ENCODE measurements at regions not wholly inside any gene's neighbourhood (a gene's known extent, or its start where the extent isn't known, plus 50 kb on each side); places are given as distances from the start of the nearest gene placed in this dataset.

- H3K36me3 Mint-ChIP-seq (ENCODE audit: unreplicated experiment), result no peaks in the 10 kb centered on the region
- DNase-seq (ENCODE audit: extremely low spot score, unreplicated experiment), result no peak
- peaks cover 39% of the 10 kb centered on the region for H3K4me1 Mint-ChIP-seq (ENCODE audit: unreplicated experiment)
- TF ChIP-seq, protein P1, sequence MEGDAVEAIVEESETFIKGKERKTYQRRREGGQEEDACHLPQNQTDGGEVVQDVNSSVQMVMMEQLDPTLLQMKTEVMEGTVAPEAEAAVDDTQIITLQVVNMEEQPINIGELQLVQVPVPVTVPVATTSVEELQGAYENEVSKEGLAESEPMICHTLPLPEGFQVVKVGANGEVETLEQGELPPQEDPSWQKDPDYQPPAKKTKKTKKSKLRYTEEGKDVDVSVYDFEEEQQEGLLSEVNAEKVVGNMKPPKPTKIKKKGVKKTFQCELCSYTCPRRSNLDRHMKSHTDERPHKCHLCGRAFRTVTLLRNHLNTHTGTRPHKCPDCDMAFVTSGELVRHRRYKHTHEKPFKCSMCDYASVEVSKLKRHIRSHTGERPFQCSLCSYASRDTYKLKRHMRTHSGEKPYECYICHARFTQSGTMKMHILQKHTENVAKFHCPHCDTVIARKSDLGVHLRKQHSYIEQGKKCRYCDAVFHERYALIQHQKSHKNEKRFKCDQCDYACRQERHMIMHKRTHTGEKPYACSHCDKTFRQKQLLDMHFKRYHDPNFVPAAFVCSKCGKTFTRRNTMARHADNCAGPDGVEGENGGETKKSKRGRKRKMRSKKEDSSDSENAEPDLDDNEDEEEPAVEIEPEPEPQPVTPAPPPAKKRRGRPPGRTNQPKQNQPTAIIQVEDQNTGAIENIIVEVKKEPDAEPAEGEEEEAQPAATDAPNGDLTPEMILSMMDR (IDR thresholded peaks at IDR 0.05), result no peak
- no peak overlapping the region for H3K27ac Mint-ChIP-seq (ENCODE audit: unreplicated experiment)
- no peak overlapping the region for H3K4me3 Mint-ChIP-seq (ENCODE audit: unreplicated experiment)
- no peaks in the 10 kb centered on the region for H3K9me3 Mint-ChIP-seq (ENCODE audit: unreplicated experiment)
- no peaks in the 10 kb centered on the region for H3K27me3 Mint-ChIP-seq (ENCODE audit: unreplicated experiment)
These were observed 421.0 kb downstream of the DYNC2H1 start for GRCh38 chr11:103530257-103530656.

- no peaks in the 10 kb centered on the region for H3K9me3 Mint-ChIP-seq (ENCODE audit: unreplicated experiment)
- TF ChIP-seq, protein P1 (IDR thresholded peaks at IDR 0.05), result no peak
- no peak overlapping the region for H3K27ac Mint-ChIP-seq (ENCODE audit: unreplicated experiment)
- H3K36me3 Mint-ChIP-seq (ENCODE audit: unreplicated experiment), result no peaks in the 10 kb centered on the region
- H3K27me3 Mint-ChIP-seq (ENCODE audit: unreplicated experiment), result no peaks in the 10 kb centered on the region
- DNase-seq (ENCODE audit: extremely low spot score, unreplicated experiment), result no peak
- no peak overlapping the region for H3K4me3 Mint-ChIP-seq (ENCODE audit: unreplicated experiment)
- H3K4me1 Mint-ChIP-seq (ENCODE audit: unreplicated experiment), result peaks cover 38% of the 10 kb centered on the region
These were observed 423.0 kb downstream of the DYNC2H1 start for GRCh38 chr11:103532133-103532788.

GRCh38 chr11:103534191-103534590 is 425.0 kb downstream of the DYNC2H1 start:
- TF ChIP-seq, protein P1 (IDR thresholded peaks at IDR 0.05), result no peak
- no peak overlapping the region for H3K27ac Mint-ChIP-seq (ENCODE audit: unreplicated experiment)
- H3K4me1 Mint-ChIP-seq (ENCODE audit: unreplicated experiment), result peaks cover 31% of the 10 kb centered on the region
- no peaks in the 10 kb centered on the region for H3K36me3 Mint-ChIP-seq (ENCODE audit: unreplicated experiment)
- DNase-seq (ENCODE audit: extremely low spot score, unreplicated experiment), result no peak
- H3K9me3 Mint-ChIP-seq (ENCODE audit: unreplicated experiment), result no peaks in the 10 kb centered on the region
- H3K27me3 Mint-ChIP-seq (ENCODE audit: unreplicated experiment), result no peaks in the 10 kb centered on the region
- H3K4me3 Mint-ChIP-seq (ENCODE audit: unreplicated experiment), result no peak overlapping the region

DNA sequence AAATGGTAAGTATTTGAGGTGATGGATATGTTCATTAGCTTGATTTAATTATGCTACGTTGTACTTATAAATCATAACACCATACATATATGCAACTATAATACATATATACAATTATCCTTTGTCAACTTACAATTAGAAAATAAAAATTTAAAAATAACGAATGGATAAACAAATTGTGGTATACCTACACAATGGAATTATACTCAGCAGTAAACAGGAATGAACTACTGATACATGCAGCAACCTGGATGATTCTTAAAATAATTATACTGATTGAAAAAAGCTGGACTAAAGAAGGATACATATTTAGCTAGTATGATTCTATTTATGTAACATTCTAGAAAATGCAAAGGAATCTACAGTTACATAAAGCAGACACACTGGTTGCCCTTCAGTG is 425.7 kb downstream of the DYNC2H1 start:
- DNase-seq (ENCODE audit: extremely low spot score, unreplicated experiment), result no peak
- no peak overlapping the region for H3K4me3 Mint-ChIP-seq (ENCODE audit: unreplicated experiment)
- no peaks in the 10 kb centered on the region for H3K27me3 Mint-ChIP-seq (ENCODE audit: unreplicated experiment)
- TF ChIP-seq, protein P1 (IDR thresholded peaks at IDR 0.05), result no peak
- H3K4me1 Mint-ChIP-seq (ENCODE audit: unreplicated experiment), result peaks cover 26% of the 10 kb centered on the region
- no peaks in the 10 kb centered on the region for H3K9me3 Mint-ChIP-seq (ENCODE audit: unreplicated experiment)
- no peaks in the 10 kb centered on the region for H3K36me3 Mint-ChIP-seq (ENCODE audit: unreplicated experiment)
- H3K27ac Mint-ChIP-seq (ENCODE audit: unreplicated experiment), result no peak overlapping the region

DNA sequence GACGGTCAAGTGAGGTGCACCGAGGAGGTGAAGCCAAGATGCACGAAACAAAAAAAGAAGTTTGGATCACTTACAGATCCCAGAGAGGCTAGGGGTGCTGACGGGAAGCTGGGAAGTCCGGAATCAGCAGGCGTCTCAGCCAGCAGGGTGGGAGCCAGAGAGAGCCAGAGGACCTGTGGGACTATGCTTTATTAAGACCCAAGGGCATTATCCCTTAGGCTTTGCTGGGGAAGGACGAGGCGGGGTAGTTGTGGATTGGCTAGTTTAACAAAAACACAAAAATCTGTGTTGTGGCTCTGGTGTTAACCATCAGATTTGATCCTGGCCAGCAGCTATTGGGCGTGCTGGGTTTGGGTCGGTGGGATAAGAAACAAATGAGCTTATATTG is 427.1 kb downstream of the DYNC2H1 start:
- no peaks in the 10 kb centered on the region for H3K36me3 Mint-ChIP-seq (ENCODE audit: unreplicated experiment)
- no peaks in the 10 kb centered on the region for H3K9me3 Mint-ChIP-seq (ENCODE audit: unreplicated experiment)
- H3K27me3 Mint-ChIP-seq (ENCODE audit: unreplicated experiment), result no peaks in the 10 kb centered on the region
- H3K4me3 Mint-ChIP-seq (ENCODE audit: unreplicated experiment), result no peak overlapping the region
- H3K27ac Mint-ChIP-seq (ENCODE audit: unreplicated experiment), result no peak overlapping the region
- DNase-seq (ENCODE audit: extremely low spot score, unreplicated experiment), result no peak
- peaks cover 24% of the 10 kb centered on the region for H3K4me1 Mint-ChIP-seq (ENCODE audit: unreplicated experiment)
- TF ChIP-seq, protein P1 (IDR thresholded peaks at IDR 0.05), result no peak

All from osteocyte (in vitro differentiated cells).